Keratinocyte (primary cell): ENCODE measurements at regions not wholly inside any gene's neighbourhood (a gene's known extent, or its start where the extent isn't known, plus 50 kb on each side); places are given as distances from the start of the nearest gene placed in this dataset.

Experiments
- DNase-seq: peaks from one replicate; pipeline ENCODE4 v3.0.0-alpha.2; 2011; ENCODE audit warnings: low read depth, missing footprints, low spot score
- FAIRE-seq: peaks from 2 replicates; lab custom pipeline; 2011; peaks lifted over from hg19 to GRCh38; lab: Jason Lieb, UNC
- H2AFZ ChIP-seq: 2 replicates; pipeline ENCODE4 v1.6.0; 2012; ENCODE audit warnings: low read length, control low read depth, inconsistent platforms; ENCODE audit not compliant: control insufficient read depth
- H3K27ac ChIP-seq: 2 replicates; pipeline ENCODE4 v1.5.1; 2011; ENCODE audit warnings: low read length; ENCODE audit not compliant: control insufficient read depth, insufficient read depth
- H3K27me3 ChIP-seq: 3 replicates; pipeline ENCODE4 v1.6.0; 2011; ENCODE audit warnings: low read length; ENCODE audit not compliant: control insufficient read depth, insufficient read depth; ENCODE audit errors: extremely low read depth
- H3K36me3 ChIP-seq, 2 experiments: 2 replicates in 1 of 2; 3 replicates in 1 of 2; pipeline ENCODE4 v1.5.1; 2011; ENCODE audit warnings: low read length in 2 of 2, mild to moderate bottlenecking in 1 of 2; ENCODE audit not compliant: control insufficient read depth in 2 of 2, insufficient read depth in 2 of 2; ENCODE audit errors: extremely low read depth in 1 of 2
- H3K4me1 ChIP-seq: 3 replicates; pipeline ENCODE4 v1.5.1; 2011; ENCODE audit warnings: low read length; ENCODE audit not compliant: control insufficient read depth, insufficient read depth; ENCODE audit errors: extremely low read depth
- H3K4me2 ChIP-seq: 3 replicates; pipeline ENCODE4 v1.6.0; 2011; ENCODE audit warnings: low read depth, low read length; ENCODE audit not compliant: control insufficient read depth, insufficient read depth; ENCODE audit errors: extremely low read depth
- H3K4me3 ChIP-seq, 3 experiments: fragments of 200-600 bp in 1 of 3; sonication (generic) in 1 of 3; 2 replicates in 2 of 3; 3 replicates in 1 of 3; pipeline ENCODE4 v1.5.1; 2011 to 2016; ENCODE audit warnings: low read length in 3 of 3, mild to moderate bottlenecking in 3 of 3, control low read depth in 2 of 3, inconsistent platforms in 1 of 3, low read depth in 1 of 3, mixed read lengths in 1 of 3, mixed run types in 1 of 3, moderate library complexity in 1 of 3; ENCODE audit not compliant: control insufficient read depth in 2 of 3, insufficient read depth in 2 of 3; ENCODE audit errors: extremely low read depth in 1 of 3
- H3K79me2 ChIP-seq: 2 replicates; pipeline ENCODE4 v1.6.0; 2012; ENCODE audit warnings: low read length; ENCODE audit not compliant: control insufficient read depth, insufficient read depth
- H3K9ac ChIP-seq: 3 replicates; pipeline ENCODE4 v1.6.0; 2011; ENCODE audit warnings: low read length; ENCODE audit not compliant: control insufficient read depth, insufficient read depth; ENCODE audit errors: extremely low read depth
- H3K9me1 ChIP-seq: 3 replicates; pipeline ENCODE4 v1.6.0; 2011; ENCODE audit warnings: low read length; ENCODE audit not compliant: control insufficient read depth, insufficient read depth; ENCODE audit errors: extremely low read depth
- H3K9me3 ChIP-seq: 2 replicates; pipeline ENCODE4 v1.5.1; 2012; ENCODE audit warnings: low read depth, low read length; ENCODE audit not compliant: control insufficient read depth
- H4K20me1 ChIP-seq: 3 replicates; pipeline ENCODE4 v1.6.0; 2011; ENCODE audit warnings: low read length; ENCODE audit not compliant: control insufficient read depth, insufficient read depth; ENCODE audit errors: extremely low read depth
- EZH2 ChIP-seq: IDR thresholded peaks from one replicate; pipeline ENCODE4 v1.6.1; 2012; ENCODE audit warnings: inconsistent platforms, mild to moderate bottlenecking, low read length, moderate library complexity
- dilution Hi-C: fragments of 300-500 bp; cut with MboI; formaldehyde crosslinking; loops from one replicate; pipeline ENCODE4 v1.7.0; 2020; ENCODE audit warnings: low sequenced_read_pairs; ENCODE audit not compliant: extremely low pct_ligation_motif_present
- TF ChIP-seq, protein P1 (sequence below), 3 experiments: IDR thresholded peaks in 1 of 3; conservative IDR thresholded peaks in 1 of 3; optimal IDR thresholded peaks in 1 of 3; 2 replicates in 2 of 3; 3 replicates in 1 of 3; pipeline versions ENCODE3 to v1.5.1; 2011; ENCODE audit warnings: low read length in 3 of 3, mild to moderate bottlenecking in 3 of 3, moderate library complexity in 2 of 3, control low read depth in 1 of 3, inconsistent platforms in 1 of 3; ENCODE audit not compliant: insufficient read depth in 2 of 3; ENCODE audit errors: extremely low read depth in 1 of 3

DNA sequence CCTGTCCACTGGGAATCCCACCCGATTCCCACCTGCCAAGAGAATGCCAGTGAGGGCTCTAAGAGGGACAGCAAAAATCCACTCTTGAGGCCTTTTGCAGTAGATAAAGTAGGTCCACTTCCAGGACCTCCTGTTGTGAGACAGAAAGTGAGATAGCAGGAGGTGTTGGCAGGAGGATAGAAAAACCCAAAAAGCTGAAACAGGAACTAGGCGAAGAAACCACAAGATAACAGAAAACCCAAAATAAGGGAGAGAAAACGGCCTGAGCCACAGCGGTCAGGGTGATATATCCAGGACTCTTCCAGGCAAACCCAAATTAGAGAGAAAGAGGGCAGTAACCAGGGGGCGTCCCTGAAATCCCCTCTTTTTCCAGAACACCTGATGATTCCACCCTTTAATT, 79.7 kb upstream of the LINC01488 start:
- no peak overlapping the region for H3K4me2 ChIP-seq
- H3K27ac ChIP-seq = no peak overlapping the region
- H3K9ac ChIP-seq = no peak overlapping the region
- H3K36me3 ChIP-seq = no peaks in the 10 kb centered on the region
- H3K27me3 ChIP-seq = peaks cover 2% of the 10 kb centered on the region
- TF ChIP-seq, protein P1, sequence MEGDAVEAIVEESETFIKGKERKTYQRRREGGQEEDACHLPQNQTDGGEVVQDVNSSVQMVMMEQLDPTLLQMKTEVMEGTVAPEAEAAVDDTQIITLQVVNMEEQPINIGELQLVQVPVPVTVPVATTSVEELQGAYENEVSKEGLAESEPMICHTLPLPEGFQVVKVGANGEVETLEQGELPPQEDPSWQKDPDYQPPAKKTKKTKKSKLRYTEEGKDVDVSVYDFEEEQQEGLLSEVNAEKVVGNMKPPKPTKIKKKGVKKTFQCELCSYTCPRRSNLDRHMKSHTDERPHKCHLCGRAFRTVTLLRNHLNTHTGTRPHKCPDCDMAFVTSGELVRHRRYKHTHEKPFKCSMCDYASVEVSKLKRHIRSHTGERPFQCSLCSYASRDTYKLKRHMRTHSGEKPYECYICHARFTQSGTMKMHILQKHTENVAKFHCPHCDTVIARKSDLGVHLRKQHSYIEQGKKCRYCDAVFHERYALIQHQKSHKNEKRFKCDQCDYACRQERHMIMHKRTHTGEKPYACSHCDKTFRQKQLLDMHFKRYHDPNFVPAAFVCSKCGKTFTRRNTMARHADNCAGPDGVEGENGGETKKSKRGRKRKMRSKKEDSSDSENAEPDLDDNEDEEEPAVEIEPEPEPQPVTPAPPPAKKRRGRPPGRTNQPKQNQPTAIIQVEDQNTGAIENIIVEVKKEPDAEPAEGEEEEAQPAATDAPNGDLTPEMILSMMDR (optimal IDR thresholded peaks at IDR 0.05 in 1 of 3, IDR thresholded peaks at IDR 0.05 in 1 of 3, conservative IDR thresholded peaks at IDR 0.05 in 1 of 3; ENCODE audit: extremely low read depth in 1 of 3, insufficient read depth in 2 of 3, low read length in 3 of 3) = no peak
- no peak for TF ChIP-seq EZH2
- no peaks in the 10 kb centered on the region for H3K9me3 ChIP-seq
- FAIRE-seq (no peak), DNase-seq (no peak)
- no peaks in the 10 kb centered on the region for H3K79me2 ChIP-seq
- dilution Hi-C loops = no loop called here
- no peak overlapping the region for H3K4me3 ChIP-seq
- H3K9me1 ChIP-seq = no peaks in the 10 kb centered on the region
- H2AFZ ChIP-seq = no peak overlapping the region
- H3K4me1 ChIP-seq = peaks cover 12% of the 10 kb centered on the region
- no peaks in the 10 kb centered on the region for H4K20me1 ChIP-seq

DNA sequence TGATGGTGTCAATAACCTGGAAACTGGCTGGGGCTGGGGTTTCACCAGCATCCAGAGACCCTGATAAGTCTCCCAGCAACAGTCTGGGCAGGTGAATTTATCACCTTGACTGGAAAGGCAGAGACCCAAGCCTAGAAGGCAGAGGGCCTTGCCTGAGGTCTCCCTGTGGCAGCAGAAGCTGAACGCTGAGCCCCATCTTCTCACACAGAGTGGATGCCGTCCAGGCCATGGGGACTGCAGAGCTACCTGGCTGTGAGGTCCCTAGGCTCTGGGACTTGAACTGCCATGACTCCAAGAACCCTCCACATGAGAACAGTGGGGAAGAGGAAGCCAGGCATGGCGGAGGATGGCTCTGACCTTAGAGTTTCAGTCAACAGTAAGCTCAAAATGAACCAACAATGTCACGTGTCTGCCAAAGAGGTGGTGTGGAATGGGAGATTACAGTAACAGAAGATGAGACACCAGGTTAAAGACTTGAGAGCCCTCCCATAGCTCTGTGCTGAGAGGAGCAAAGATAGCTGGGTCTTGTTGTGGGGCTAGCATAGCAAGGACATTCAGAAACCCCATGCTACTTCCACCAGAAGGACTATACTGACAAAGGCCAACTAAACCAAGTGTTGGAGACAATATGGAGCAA, 79.1 kb upstream of the LINC01488 start:
- no peak for TF ChIP-seq EZH2
- TF ChIP-seq, protein P1 (optimal IDR thresholded peaks at IDR 0.05 in 1 of 3, IDR thresholded peaks at IDR 0.05 in 1 of 3, conservative IDR thresholded peaks at IDR 0.05 in 1 of 3; ENCODE audit: extremely low read depth in 1 of 3, insufficient read depth in 2 of 3, low read length in 3 of 3) = no peak
- no peak overlapping the region for H3K4me3 ChIP-seq
- no peaks in the 10 kb centered on the region for H3K9me3 ChIP-seq
- H3K4me2 ChIP-seq = no peak overlapping the region
- dilution Hi-C loops = no loop called here
- H3K9me1 ChIP-seq = no peaks in the 10 kb centered on the region
- peaks cover 12% of the 10 kb centered on the region for H3K4me1 ChIP-seq
- H3K79me2 ChIP-seq = no peaks in the 10 kb centered on the region
- no peaks in the 10 kb centered on the region for H3K36me3 ChIP-seq
- H2AFZ ChIP-seq = no peak overlapping the region
- H3K27ac ChIP-seq = no peak overlapping the region
- H3K9ac ChIP-seq = no peak overlapping the region
- FAIRE-seq (no peak), DNase-seq (no peak)
- peaks cover 2% of the 10 kb centered on the region for H3K27me3 ChIP-seq
- H4K20me1 ChIP-seq = no peaks in the 10 kb centered on the region
